Body of pancreas (tissue), 4 donors: ENCODE measurements at regions not wholly inside any gene's neighbourhood (a gene's known extent, or its start where the extent isn't known, plus 50 kb on each side); places are given as distances from the start of the nearest gene placed in this dataset.

Source experiments
- CTCF ChIP-seq, 7 experiments: fragments of 450-650 bp in 4 of 7; fragments of 200-600 bp in 3 of 7; sonication (generic) in 3 of 7; IDR thresholded peaks; one replicate each; pipeline ENCODE4 v1.5.1; 2016 to 2019; ENCODE audit warnings: antibody characterized with exemption in 7 of 7
- POLR2A ChIP-seq, 3 donors: fragments of 450-650 bp; IDR thresholded peaks; one replicate each; pipeline ENCODE4 v1.6.1; 2016; ENCODE audit warnings: antibody characterized with exemption in 3 of 3, mild to moderate bottlenecking in 2 of 3

- no peak for TF ChIP-seq CTCF (IDR thresholded peaks at IDR 0.05)
- no peak for TF ChIP-seq POLR2A (IDR thresholded peaks at IDR 0.05)
Measured at GRCh38 chr1:94325377-94326302, 88.3 kb upstream of the ARHGAP29 start.
